HG02970 (cell line): ENCODE measurements at regions not wholly inside any gene's neighbourhood (a gene's known extent, or its start where the extent isn't known, plus 50 kb on each side); places are given as distances from the start of the nearest gene placed in this dataset.

Experiments
- ATAC-seq: cut with Tn5 transposase; IDR thresholded peaks from one replicate; pipeline ENCODE4 v1.9.1; 2021; ENCODE audit warnings: mild to moderate bottlenecking, moderate library complexity, moderate number of reproducible peaks; ENCODE audit not compliant: unreplicated experiment, low FRiP score

GRCh38 chr18:40558706-40559392 lies 1396.2 kb upstream of the PIK3C3 start:
- no peak for ATAC-seq

GRCh38 chr18:40555914-40556313 lies 1399.1 kb upstream of the PIK3C3 start:
- ATAC-seq = no peak

GRCh38 chr18:40553029-40553428 lies 1402.0 kb upstream of the PIK3C3 start:
- ATAC-seq = no peak

GRCh38 chr18:40546875-40547274 lies 1408.2 kb upstream of the PIK3C3 start:
- no peak for ATAC-seq

GRCh38 chr18:40534723-40535122 lies 1420.3 kb upstream of the PIK3C3 start:
- ATAC-seq = no peak

GRCh38 chr18:40532046-40532445 lies 1423.0 kb upstream of the PIK3C3 start:
- no peak for ATAC-seq

GRCh38 chr18:40531051-40531450 lies 1424.0 kb upstream of the PIK3C3 start:
- no peak for ATAC-seq

GRCh38 chr18:40529478-40529877 lies 1425.6 kb upstream of the PIK3C3 start:
- ATAC-seq = no peak

- ATAC-seq = no peak
These were observed 1430.2 kb upstream of the PIK3C3 start for GRCh38 chr18:40524881-40525280.

- ATAC-seq = no peak
These were observed 1431.7 kb upstream of the PIK3C3 start for GRCh38 chr18:40523287-40523686.

- no peak for ATAC-seq
These were observed 1454.0 kb upstream of the PIK3C3 start for GRCh38 chr18:40501026-40501425.

GRCh38 chr18:40494603-40495002 lies 1460.4 kb upstream of the PIK3C3 start:
- ATAC-seq = no peak

GRCh38 chr18:40493316-40493715 lies 1461.7 kb upstream of the PIK3C3 start:
- ATAC-seq = no peak

- ATAC-seq = no peak
These were observed 1465.7 kb upstream of the PIK3C3 start for GRCh38 chr18:40489301-40489700.

GRCh38 chr18:40485318-40485717 lies 1469.7 kb upstream of the PIK3C3 start:
- no peak for ATAC-seq

GRCh38 chr18:40473221-40474029 lies 1481.6 kb upstream of the PIK3C3 start:
- no peak for ATAC-seq

GRCh38 chr18:40470723-40471122 lies 1484.3 kb upstream of the PIK3C3 start:
- ATAC-seq = no peak

- no peak for ATAC-seq
These were observed 1485.2 kb upstream of the PIK3C3 start for GRCh38 chr18:40469851-40470250.

GRCh38 chr18:40469316-40469715 lies 1485.7 kb upstream of the PIK3C3 start:
- ATAC-seq = no peak

- no peak for ATAC-seq
These were observed 1491.0 kb upstream of the PIK3C3 start for GRCh38 chr18:40464032-40464431.

- no peak for ATAC-seq
These were observed 1501.1 kb upstream of the PIK3C3 start for GRCh38 chr18:40453903-40454302.

- no peak for ATAC-seq
These were observed 1502.4 kb upstream of the PIK3C3 start for GRCh38 chr18:40452599-40452998.
